Epithelial cell of proximal tubule (primary cell): ENCODE measurements at regions not wholly inside any gene's neighbourhood (a gene's known extent, or its start where the extent isn't known, plus 50 kb on each side); places are given as distances from the start of the nearest gene placed in this dataset.

Experiments
- DNase-seq: peaks from one replicate; pipeline ENCODE4 v3.0.0-alpha.2; 2011; ENCODE audit warnings: low read depth
- H3K4me3 ChIP-seq: 2 replicates; pipeline ENCODE4 v1.5.1; 2011; ENCODE audit warnings: low read depth, mild to moderate bottlenecking, low read length
- TF ChIP-seq, protein P1 (sequence below): conservative IDR thresholded peaks from 2 replicates; pipeline ENCODE4 v1.5.1; 2012; ENCODE audit warnings: low read depth, mild to moderate bottlenecking, low read length

GRCh38 chr16:5398203-5398602, 300.6 kb upstream of the EEF2KMT start:
- TF ChIP-seq, protein P1, sequence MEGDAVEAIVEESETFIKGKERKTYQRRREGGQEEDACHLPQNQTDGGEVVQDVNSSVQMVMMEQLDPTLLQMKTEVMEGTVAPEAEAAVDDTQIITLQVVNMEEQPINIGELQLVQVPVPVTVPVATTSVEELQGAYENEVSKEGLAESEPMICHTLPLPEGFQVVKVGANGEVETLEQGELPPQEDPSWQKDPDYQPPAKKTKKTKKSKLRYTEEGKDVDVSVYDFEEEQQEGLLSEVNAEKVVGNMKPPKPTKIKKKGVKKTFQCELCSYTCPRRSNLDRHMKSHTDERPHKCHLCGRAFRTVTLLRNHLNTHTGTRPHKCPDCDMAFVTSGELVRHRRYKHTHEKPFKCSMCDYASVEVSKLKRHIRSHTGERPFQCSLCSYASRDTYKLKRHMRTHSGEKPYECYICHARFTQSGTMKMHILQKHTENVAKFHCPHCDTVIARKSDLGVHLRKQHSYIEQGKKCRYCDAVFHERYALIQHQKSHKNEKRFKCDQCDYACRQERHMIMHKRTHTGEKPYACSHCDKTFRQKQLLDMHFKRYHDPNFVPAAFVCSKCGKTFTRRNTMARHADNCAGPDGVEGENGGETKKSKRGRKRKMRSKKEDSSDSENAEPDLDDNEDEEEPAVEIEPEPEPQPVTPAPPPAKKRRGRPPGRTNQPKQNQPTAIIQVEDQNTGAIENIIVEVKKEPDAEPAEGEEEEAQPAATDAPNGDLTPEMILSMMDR, result no peak
- DNase-seq, result no peak
- H3K4me3 ChIP-seq, result no peak overlapping the region

GRCh38 chr16:5396880-5397279, 299.3 kb upstream of the EEF2KMT start:
- TF ChIP-seq, protein P1, result no peak
- no peak for DNase-seq
- H3K4me3 ChIP-seq, result no peak overlapping the region

GRCh38 chr16:5393070-5393469, 295.5 kb upstream of the EEF2KMT start:
- H3K4me3 ChIP-seq, result no peak overlapping the region
- TF ChIP-seq, protein P1, result no peak

GRCh38 chr16:5386989-5387388, 289.4 kb upstream of the EEF2KMT start:
- TF ChIP-seq, protein P1, result no peak
- H3K4me3 ChIP-seq, result no peak overlapping the region
- no peak for DNase-seq

More at GRCh38 chr16:5393070-5393469, 295.5 kb upstream of the EEF2KMT start:
- DNase-seq, result no peak

DNA sequence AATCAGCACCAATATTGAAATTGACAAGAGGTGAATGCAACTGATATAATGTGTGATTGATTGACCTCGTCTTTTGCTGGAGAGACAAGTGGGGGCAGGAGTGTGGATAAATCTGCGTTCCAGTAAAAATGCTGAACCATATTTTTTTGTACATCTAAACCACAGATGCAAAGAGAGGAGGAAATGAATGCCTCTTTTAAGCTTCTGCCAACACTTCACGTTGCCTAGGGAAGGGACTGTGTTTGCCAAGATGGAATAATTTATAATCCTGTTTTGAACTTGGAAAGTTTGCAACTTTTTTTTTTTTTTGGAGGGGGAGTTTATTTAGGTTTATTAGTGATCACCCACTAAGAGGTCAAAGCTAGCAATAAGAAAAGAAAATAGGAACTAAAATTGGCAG, 288.2 kb upstream of the EEF2KMT start:
- no peak overlapping the region for H3K4me3 ChIP-seq
- DNase-seq, result no peak
- TF ChIP-seq, protein P1, result no peak

GRCh38 chr16:5385115-5385514, 287.5 kb upstream of the EEF2KMT start:
- no peak for DNase-seq
- TF ChIP-seq, protein P1, result no peak
- no peak overlapping the region for H3K4me3 ChIP-seq

GRCh38 chr16:5383737-5384136, 286.1 kb upstream of the EEF2KMT start:
- no peak overlapping the region for H3K4me3 ChIP-seq
- no peak for DNase-seq

More at GRCh38 chr16:5383737-5384136, 286.1 kb upstream of the EEF2KMT start:
- TF ChIP-seq, protein P1, result no peak
